GM21723 (cell line): ENCODE measurements at regions not wholly inside any gene's neighbourhood (a gene's known extent, or its start where the extent isn't known, plus 50 kb on each side); places are given as distances from the start of the nearest gene placed in this dataset.
A peak's percentile ranks its signal among the peaks of the same experiment; 100 is the strongest.

Source experiments
- ATAC-seq: cut with Tn5 transposase; IDR thresholded peaks from one replicate; pipeline ENCODE4 v1.9.1; 2021; ENCODE audit warnings: mild to moderate bottlenecking, moderate library complexity; ENCODE audit not compliant: unreplicated experiment

GRCh38 chr2:146235158-146235557 lies 1609.7 kb upstream of the ACVR2A start:
- no peak for ATAC-seq

DNA sequence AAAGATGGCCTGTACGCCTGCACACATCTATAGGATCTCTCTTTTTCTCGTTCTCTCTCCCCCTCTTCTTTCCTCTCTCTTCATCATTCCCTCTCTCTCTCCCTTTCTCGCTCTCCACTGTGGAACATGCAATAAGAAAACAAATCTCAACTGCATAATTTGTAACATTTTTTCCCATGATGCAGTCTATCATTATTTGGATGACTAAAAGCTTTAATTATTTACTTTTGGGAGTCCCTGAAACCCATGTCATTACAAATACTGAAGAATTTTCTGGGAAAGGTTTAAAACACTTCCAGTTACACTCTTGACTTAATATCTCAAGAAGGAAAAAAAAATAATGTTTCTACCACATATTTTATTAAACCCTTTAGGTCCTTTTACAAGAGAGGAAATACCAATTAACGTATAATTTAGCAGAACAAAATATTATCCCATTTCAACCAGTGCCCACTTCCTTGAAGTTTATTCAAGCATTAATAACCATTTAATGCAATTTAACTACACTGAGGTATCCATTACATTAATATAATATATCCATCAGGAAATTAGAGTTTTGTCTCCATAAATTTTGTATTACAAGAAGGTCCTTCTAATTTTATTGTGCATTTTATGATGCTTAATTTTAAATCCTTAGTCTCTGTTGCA lies 1615.2 kb upstream of the ACVR2A start:
- ATAC-seq = no peak

- ATAC-seq = peak; percentile 69
Measured at GRCh38 chr2:146228466-146229058, 1616.3 kb upstream of the ACVR2A start.

DNA sequence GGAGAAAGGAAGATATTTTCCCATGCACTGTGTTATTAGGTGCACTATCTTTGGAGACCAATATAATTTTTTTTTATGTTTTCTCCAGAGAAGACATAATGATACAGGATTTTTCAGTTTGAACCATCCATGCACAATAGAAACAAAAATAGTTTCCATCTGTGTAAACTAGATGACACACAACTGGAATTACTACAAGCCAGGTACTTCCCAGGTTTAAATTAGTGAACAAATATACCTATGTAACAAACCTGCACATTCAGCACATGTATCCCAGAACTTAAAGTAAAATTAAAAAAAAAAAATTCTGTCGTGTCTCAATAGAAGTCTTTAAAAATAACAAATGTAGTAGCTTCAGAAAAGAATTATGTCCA lies 1616.8 kb upstream of the ACVR2A start:
- peak; percentile 10 for ATAC-seq

DNA sequence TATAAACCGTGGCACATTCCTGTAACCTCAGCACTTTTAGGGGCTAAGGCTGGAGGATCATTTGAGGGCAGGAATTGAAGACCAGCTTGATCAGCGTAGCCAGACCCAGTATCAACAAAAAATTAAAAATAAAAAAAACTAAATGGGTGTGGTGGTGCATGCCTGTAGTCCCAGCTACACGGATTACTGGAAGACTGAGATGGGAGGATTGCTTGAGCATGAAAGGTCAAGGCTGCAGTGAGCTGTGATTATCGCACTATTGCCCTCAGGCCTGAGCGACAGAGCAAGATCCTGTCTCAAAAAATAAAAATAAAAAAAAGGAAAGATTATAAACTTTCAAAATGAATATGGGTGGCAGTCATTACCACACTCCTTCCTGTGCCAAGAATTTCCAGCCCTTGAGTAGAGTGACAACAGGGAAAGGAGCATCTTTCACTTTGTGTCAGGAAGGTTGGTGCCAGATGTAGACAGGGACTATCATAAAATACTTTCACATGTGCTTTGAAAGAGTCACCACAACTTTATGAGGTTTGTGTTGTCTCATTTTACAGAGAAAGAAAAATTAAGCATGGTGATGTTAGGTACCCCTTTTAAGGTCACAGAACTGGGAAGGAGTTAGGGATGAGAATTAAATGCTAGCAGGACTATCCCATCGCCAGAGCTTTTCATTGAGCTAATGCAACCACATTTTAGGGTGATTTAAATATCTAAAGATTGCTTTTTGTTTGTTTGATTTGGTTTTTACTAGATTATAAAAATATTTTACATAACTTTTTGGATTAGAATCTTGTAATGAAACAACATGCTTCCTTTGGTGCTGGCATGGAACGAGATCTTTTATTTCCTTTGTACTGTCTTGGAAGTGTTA lies 1617.4 kb upstream of the ACVR2A start:
- ATAC-seq = no peak

DNA sequence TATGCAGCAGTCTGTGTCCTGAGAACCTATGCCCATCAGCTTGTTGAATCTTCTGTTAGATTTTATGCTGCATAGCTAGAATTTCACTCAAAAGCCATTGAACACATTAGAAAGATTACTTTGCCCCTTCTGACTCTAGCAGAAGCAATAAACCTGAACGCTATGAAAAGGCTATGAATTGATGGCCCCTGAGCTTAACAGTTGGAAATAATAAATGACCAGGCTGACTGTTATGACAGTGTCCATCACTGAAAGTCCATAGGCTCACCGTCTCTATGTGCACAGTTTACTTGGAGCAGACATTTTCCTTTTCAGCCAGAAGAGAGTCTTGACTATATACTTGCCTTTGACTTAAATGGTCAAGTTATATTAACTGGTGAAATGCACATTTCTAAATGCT lies 1618.8 kb upstream of the ACVR2A start:
- ATAC-seq = no peak

DNA sequence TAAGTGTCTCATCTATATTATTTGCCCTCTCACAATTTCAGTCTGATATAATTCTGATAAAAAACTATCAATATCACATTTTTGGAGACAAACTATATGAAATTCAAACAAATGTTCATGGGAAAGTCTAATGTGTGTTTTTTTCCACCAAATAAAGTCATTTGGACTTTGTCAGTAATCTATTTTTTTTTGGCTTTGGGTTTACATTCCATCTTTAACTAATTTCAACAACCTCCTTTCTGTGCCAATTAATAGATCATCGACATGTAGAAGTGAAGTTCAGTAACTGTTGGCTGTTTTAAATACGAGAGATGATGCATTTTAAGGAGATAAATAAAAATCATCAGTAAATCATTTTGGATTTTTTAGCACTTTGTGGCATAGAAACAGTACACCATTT lies 1623.0 kb upstream of the ACVR2A start:
- ATAC-seq = no peak

GRCh38 chr2:146220957-146221356 lies 1623.9 kb upstream of the ACVR2A start:
- no peak for ATAC-seq

GRCh38 chr2:146214394-146214929 lies 1630.4 kb upstream of the ACVR2A start:
- no peak for ATAC-seq

DNA sequence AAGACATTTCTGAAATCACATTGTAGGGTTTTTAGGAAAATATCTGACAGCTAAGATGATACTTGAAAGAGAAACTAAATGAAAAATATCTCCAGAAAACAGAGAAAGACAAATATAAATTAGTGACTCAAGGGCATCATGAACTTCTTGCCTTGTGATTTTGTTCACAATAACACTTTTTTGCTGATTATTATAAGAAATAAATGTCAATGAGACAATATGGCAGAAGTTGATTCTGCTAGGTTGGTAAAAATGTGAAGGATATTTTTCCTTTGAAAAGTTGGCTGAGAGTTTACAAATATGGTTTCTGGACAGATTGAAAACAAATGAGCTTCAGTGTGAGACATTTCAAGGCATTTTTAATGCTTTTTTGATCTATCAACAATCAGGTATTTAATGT lies 1631.2 kb upstream of the ACVR2A start:
- ATAC-seq = no peak

GRCh38 chr2:146212602-146213001 lies 1632.2 kb upstream of the ACVR2A start:
- no peak for ATAC-seq

DNA sequence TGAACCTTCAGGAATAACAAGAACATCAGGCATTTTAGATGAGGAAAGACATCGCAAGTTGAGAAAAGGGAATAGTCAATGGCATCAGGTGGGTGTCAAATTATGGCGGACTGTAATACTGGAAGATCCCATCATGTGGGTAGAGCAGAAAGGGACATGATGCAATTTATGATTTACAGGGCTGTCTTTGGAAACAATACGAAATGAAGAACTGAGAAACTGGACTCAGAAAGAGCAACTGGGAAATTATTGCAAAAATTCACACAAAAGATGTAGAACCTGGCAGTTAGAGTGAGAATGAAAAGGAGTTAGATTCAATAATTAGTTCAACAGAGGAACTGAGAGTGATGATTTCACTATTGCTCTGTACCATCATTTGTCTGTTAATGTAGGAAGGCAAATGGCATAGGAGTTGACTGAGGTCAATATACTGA lies 1635.0 kb upstream of the ACVR2A start:
- no peak for ATAC-seq

DNA sequence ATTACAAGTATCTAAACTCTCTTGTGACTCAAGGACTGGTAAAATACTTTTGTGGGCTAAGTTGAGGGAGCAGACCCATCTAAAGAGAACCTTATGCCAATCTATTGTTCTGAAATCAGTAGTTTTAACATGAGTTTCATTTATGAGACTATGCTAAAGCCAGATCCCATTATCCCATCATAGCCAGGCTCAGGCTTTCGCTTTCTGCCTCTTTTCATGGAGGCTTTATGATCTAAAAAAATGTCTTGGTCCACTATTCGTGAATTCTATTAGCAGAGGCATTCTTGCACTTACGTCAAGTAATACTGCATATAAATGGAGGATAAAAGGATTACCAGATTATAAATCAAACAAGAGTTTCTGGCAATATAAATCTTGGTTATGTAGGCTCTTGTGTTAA lies 1636.9 kb upstream of the ACVR2A start:
- no peak for ATAC-seq

- ATAC-seq = no peak
Measured at GRCh38 chr2:146207417-146207816, 1637.4 kb upstream of the ACVR2A start.

DNA sequence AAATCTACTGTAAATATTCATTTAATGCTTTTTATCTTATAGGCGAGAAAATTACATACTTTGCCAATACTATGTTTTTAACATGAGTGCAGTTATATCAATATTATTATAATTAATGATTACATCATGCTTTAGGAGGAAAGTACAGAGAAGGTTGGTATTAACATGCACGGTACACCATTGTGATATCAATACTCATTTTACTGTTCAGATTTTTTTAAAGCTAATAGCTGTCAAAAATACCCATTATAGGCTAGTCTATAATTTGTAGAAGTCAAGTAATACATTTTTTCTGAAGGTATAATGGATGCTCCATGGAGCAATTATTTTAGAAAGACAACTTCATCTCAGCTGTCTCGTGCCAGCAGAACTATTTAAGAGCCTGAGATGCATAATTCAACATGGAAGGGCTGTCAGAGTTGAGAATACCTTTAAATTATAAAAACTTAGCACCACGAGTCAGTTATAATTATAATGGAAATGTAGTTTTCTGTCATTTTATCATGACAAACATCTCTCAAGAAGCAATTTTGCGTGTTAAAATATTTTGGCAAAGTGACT lies 1641.7 kb upstream of the ACVR2A start:
- ATAC-seq = no peak

DNA sequence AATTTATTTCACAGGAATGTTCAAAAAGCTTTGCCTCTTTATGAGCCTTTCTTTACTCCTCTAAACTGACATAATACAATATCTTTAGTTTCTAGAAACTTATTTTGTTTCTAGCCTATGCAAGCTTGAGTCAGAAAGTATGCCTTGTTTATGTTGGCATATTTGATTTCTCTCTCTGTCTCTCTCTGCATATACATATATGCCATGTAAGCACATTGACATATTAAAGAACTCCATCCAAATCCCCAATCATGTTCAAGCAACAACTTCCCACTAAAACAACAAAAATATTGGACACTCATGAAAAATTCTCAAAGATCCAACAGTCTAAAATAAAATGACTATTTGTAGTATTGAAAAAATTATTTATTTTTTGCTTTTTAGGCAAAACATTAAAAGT lies 1651.2 kb upstream of the ACVR2A start:
- no peak for ATAC-seq

GRCh38 chr2:146189541-146189940 lies 1655.3 kb upstream of the ACVR2A start:
- no peak for ATAC-seq

DNA sequence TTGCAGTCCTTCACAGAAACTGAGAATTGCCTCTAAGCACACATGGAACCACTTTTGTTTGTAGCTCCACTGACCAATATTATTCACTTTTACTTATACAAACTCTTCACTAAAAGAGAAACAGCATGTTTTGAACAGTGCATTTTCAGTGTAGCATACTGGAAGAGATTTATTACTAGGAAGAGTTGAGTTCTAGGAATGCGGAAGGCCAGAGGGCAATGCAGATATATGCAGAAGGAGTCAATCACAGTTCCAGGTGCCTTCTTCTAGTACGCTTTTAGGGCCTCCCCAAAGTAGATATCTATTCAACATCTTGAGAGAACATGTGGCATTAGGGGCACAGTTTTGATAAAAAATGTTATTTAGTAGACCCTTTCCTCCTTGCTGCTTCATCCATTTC lies 1654.0 kb upstream of the ZEB2 start:
- no peak for ATAC-seq

DNA sequence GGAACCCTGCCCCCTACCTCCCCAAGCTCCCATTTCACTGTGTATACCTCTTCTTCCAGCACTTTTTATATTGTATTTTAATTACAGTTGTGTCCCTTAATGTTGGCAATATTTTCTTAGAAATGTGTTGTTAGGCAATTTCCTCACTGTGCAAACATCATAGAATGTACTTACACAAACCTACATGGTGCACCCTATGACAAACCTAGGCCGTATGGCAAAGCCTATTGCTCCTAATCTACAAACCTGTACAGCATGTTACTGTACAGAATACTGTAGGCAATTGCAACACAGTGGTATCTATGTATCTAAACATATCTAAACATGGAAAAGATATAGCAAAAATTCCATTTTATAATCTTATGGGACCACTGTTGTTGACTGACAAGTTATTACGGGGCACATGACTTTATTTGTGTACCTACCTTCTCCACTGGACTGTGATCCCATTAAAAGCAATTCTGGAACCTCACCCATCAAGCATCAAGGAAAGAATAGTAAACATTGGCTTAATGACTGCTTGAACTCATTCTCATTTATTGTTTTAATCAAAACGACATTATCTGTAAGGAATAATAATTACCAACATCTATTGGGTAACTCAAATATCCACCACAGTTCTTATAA lies 1641.5 kb upstream of the ZEB2 start:
- no peak for ATAC-seq

GRCh38 chr2:146158072-146158674 lies 1638.3 kb upstream of the ZEB2 start:
- no peak for ATAC-seq
